Fibroblast of skin of back (primary cell): ENCODE measurements at regions not wholly inside any gene's neighbourhood (a gene's known extent, or its start where the extent isn't known, plus 50 kb on each side); places are given as distances from the start of the nearest gene placed in this dataset.
"Not testable (repeated sequence)": the region's sequence is repeated elsewhere in the genome, so short reads cannot be mapped to it uniquely, and the experiment has no call there.

Experiments
- DNase-seq: peaks from one replicate; pipeline ENCODE4 v3.0.0-alpha.2; 2013

- no peak for DNase-seq
Measured at GRCh38 chr5:154652746-154653417, 102.3 kb upstream of the LARP1 start.

- not testable (repeated sequence) for DNase-seq
Measured at GRCh38 chr5:154651795-154652194, 103.4 kb upstream of the LARP1 start.

- no peak for DNase-seq
Measured at GRCh38 chr5:154648706-154649105, 106.5 kb upstream of the LARP1 start.

DNA sequence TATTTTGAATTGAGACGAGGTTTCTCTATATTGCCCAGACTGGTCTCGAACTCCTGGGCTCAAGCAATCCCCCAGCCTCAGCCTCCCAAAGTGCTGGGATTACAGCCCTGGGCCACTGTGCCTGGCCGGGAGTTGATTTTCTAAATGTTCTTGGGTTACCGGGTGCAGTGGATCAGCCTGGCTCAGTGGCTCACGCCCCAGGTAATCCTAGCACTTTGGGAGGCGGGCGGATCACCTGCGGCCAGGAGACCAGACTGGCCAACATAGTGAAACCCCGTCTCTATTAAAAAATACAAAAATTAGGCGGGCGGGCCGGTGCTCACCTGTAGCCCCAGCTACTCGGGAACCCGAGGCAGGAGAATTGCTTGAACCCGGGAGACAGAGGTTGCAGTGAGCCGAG lies 106.9 kb upstream of the LARP1 start:
- DNase-seq = no peak

DNA sequence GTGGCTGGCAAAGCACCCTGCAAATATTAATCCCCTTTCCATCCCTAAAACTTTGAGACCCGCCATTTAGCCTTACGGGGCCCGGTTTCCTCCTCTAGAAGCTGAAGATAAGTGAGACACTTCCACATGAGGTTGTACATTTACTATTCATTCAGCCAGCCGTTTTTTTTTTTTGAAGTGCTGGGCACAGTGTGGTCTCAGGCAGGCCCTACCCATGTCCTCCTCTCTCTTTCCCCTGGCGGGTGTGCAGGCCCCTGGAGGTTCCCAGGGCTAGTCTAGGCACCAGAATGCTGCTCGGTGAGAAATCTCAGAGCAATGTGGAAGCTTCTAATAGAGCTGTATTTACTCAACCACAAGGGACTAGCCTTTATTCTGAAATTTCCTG lies 107.4 kb upstream of the LARP1 start:
- peak; percentile 29 for DNase-seq

DNA sequence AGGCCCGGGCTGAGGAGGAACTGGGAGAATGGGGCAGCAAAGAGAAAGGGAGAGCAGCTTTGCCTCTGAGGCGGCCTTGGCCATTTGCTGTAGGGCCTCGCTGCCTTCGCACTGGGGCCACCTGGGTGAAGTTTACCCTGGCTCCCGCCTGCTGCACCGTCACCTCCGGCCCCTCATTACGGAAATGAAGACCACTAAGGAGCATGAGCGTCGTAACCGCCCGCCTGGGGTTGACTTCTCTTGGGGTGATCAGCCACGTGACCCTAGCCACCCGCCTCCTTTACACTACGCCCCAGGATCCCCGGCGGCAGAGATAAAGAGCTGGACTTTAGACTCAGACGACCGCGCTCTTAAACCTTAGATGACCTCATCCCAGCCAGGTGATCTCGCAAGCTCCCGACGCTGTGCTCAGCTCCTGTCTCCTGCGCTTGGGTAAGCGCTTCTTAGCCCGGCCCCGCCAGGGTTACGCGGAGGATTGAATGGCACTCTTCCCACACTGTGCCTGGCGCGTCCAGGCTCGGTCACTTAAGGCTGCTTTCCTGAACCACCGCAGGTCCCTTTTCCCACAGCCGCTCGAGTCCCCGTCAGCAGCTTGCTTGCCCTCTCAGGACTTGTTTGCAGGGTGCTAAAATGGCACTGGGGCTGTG lies 107.9 kb upstream of the LARP1 start:
- DNase-seq = no peak

- no peak for DNase-seq
Measured at GRCh38 chr5:154646745-154647113, 108.4 kb upstream of the LARP1 start.

- DNase-seq = no peak
Measured at GRCh38 chr5:154644745-154645411, 110.3 kb upstream of the LARP1 start.

- DNase-seq = peak; percentile 34
Measured at GRCh38 chr5:154642499-154643245, 112.5 kb upstream of the LARP1 start.

DNA sequence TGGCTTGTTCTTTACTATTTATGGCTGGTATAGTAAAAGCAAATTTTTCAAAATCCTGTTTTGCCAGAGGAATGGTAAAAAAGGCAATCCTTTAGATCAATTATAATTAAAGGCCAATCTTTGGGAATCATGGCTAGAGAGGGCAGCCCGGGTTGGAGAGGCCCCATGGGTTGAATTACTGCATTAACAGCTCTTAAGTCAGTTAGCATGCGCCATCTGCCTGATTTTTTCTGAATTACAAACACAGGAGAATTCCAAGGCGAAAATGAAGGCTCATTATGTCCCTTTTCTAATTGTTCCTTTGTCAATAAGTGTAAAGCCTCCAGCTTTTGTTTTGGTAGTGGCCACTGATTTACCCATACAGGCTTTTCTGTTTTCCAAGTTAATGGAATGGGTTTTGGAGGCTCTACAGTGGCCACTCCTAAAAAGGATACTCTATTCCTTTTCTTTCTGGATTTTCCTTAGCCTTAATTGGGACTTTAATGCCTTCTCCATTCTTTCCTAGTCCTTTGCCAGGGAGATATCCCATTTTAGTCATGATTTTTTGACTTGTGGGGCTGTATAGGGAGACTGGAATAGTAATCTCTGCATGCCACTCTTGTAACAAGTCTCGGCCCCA lies 114.9 kb upstream of the LARP1 start:
- DNase-seq = peak; percentile 17

DNA sequence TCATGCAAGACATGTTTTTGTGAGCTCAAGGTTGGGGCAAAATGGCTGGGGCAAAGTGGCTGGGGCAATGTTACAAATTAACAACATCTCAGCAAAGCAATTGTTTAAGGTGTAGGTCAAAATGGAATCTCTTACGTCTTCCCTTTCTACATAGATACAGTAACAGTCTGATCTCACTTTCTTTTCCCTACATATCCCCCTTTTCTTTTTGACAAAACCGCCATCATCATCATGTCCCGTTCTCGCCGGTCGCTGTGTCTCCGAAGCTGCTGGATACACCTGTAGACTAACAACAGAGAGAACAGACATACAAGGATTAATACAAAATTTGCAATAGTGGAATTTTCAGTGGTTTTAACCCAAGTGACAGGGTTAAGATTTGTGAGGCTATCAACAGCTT lies 118.4 kb upstream of the LARP1 start:
- DNase-seq = not testable (repeated sequence)

- not testable (repeated sequence) for DNase-seq
Measured at GRCh38 chr5:154636271-154636670, 118.9 kb upstream of the LARP1 start.

DNA sequence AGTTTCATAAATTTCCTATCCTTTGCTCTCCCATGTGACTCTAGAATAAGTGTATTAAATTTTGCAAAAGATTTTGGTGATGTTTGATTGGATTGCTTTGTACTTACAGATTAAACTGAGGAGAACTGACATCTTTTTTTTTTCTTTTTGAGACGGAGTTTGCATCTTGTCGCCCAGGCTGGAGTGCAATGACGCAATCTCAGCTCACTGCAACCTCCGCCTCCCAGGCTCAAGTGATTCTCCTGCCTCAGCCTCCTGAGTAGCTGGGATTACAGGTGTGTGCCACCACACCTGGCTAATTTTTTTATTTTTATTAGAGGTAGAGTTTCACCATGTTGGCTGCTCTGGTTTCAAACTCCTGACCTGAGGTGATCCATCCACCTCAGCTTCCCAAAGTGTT lies 121.4 kb upstream of the LARP1 start:
- not testable (repeated sequence) for DNase-seq

DNA sequence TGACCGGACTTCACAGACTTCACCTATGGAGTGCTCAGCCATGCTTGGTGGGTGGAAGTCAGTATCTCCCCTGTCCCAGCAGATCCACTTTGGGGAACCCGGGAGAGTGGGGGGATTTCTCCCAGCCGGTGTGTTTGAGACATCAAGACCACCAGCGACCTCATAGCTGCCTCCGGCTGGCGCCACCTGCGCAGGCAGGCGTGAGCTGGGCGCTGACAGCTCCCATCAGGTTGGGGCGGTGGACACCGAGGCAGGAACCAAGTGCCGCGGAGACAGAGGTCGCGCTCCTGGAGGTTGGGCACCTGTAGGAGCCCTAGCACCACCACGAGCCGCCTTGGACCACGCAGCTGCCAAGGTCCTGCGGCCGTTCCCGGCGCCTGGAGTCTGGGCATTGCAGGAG lies 124.0 kb upstream of the LARP1 start:
- DNase-seq = no peak

GRCh38 chr5:154630410-154630809 lies 124.8 kb upstream of the LARP1 start:
- DNase-seq = no peak

DNA sequence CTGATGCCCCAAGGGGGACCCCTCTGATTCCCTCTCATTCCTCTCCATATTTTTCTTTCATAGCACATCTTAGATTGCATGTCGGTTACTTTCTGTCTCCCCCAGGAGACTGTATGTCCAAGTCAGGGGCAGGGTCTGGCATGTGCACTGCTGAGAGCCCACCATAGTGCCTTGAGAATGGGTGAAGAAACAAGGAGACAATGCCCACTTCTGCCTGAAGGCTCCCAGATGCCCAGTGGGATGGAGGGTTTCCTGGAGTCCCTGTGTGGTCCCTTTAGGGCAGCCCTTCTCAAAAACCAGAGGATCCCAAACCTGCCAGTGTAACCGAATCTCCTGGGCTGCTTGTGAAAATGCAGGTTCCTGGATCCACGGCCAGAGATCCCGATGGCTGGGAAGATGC lies 126.5 kb upstream of the LARP1 start:
- no peak for DNase-seq

GRCh38 chr5:154627698-154628678 lies 127.2 kb upstream of the LARP1 start:
- DNase-seq = no peak

DNA sequence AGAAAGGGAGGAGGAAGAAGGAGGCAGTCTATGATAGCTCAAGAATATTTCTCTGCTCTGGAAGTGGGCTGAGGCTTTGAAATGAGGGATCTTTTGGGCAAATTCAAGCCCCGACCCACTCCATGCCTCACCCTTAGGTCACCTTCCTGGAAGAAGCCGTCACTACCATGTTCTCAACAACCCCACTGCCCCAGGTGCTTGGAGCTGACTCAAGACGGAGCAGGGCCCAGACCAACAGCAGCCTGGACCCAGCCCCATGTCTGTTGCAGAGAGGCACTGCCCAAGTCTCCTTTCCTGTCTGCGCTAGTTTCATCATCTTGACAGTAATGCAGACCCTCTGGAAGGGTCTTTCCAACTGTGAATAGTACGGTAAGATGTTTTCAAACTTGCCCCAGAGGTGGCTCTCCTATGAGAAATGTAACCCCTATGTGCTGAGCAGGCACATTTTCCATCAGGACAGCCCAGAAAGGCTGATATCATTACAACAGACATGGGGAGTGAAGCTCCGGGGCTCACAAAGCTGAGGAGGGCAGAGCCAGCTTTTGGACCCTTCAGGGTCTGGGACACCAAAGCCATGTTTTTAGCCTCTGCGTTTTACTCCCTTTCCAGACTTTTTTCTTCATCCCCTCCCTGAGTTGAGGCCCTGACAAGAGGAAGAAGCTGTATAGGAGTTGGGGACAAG lies 128.2 kb upstream of the LARP1 start:
- no peak for DNase-seq

DNA sequence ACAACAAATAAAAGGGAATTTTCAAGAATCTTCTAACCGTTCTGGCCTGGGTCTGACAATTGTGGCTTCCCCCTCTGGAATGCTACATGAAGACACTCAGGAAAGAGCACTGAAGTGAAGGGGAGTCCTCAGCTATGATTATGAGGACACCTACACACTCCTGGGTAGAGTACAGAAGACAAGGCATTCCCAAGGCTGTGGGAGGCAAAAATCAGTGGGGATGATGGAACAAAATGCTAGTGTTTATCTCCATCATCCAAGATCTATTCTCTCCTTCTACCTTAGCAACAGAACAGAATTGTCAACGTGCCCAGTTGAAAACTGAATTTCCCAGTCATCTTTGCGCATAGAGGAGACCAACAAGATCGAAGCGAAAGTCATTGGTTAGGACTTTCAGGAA lies 130.1 kb upstream of the LARP1 start:
- DNase-seq = no peak

DNA sequence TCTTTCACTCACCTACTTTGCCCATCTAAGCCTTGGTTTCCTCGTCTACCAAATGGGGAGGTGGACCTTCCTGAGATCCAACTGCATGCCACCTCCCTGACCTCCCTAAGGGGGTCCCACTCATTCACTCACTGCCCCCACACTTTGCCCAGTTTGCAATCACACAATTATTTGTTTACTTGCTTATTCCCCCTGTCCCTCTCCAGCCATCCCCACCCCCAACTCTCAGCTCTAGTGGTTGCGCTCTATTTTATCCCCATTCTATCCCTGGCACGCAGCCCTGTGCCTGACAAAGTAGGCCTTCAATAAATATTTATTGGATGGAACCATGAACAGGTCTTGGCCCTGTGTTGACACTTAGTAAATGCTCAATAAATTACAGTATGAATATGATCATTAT lies 130.8 kb upstream of the LARP1 start:
- no peak for DNase-seq

GRCh38 chr5:154620411-154620810 lies 134.8 kb upstream of the LARP1 start:
- DNase-seq = no peak
